Neuronal stem cell (in vitro differentiated cells): ENCODE measurements at regions not wholly inside any gene's neighbourhood (a gene's known extent, or its start where the extent isn't known, plus 50 kb on each side); places are given as distances from the start of the nearest gene placed in this dataset.

Experiments used
- DNase-seq: peaks from one replicate; pipeline ENCODE4 v3.0.0-alpha.2; 2013; ENCODE audit warnings: low spot score
- H2AFZ ChIP-seq: one replicate; pipeline ENCODE4 v1.6.1; 2013; ENCODE audit warnings: mild to moderate bottlenecking, low read length, inconsistent platforms
- H2AK5ac ChIP-seq: 2 replicates; pipeline ENCODE4 v1.6.1; 2013; ENCODE audit warnings: low read depth, mild to moderate bottlenecking, inconsistent platforms, low read length, moderate library complexity, mixed read lengths
- H2BK120ac ChIP-seq: 2 replicates; pipeline ENCODE4 v1.6.1; 2013; ENCODE audit warnings: low read depth, mild to moderate bottlenecking, inconsistent platforms, low read length, moderate library complexity, mixed read lengths
- H2BK12ac ChIP-seq: one replicate; pipeline ENCODE4 v1.6.1; 2013; ENCODE audit warnings: low read length, inconsistent platforms
- H2BK15ac ChIP-seq: 2 replicates; pipeline ENCODE4 v1.6.1; 2013; ENCODE audit warnings: mild to moderate bottlenecking, low read length, inconsistent platforms, mixed read lengths
- H2BK5ac ChIP-seq: one replicate; pipeline ENCODE4 v1.6.1; 2013; ENCODE audit warnings: inconsistent platforms, mild to moderate bottlenecking, low read length, moderate library complexity
- H3K14ac ChIP-seq: one replicate; pipeline ENCODE4 v1.6.1; 2013; ENCODE audit warnings: low read length, inconsistent platforms
- H3K18ac ChIP-seq: 2 replicates; pipeline ENCODE4 v1.6.1; 2013; ENCODE audit warnings: low read length, inconsistent platforms
- H3K23ac ChIP-seq: 2 replicates; pipeline ENCODE4 v1.6.1; 2013; ENCODE audit warnings: low read depth, mild to moderate bottlenecking, mixed read lengths, low read length, inconsistent platforms; ENCODE audit not compliant: poor library complexity
- H3K27ac ChIP-seq: replicated peaks from 3 replicates; pipeline ENCODE4 v1.5.1; 2013; ENCODE audit warnings: low read length, inconsistent platforms
- H3K27me3 ChIP-seq, 3 experiments: 2 replicates each; pipeline ENCODE4 v1.6.1; 2013; ENCODE audit warnings: low read length in 3 of 3, mild to moderate bottlenecking in 2 of 3, inconsistent platforms in 1 of 3, low read depth in 1 of 3, mixed read lengths in 1 of 3, moderate library complexity in 1 of 3; ENCODE audit not compliant: control insufficient read depth in 3 of 3, insufficient read depth in 3 of 3
- H3K36me3 ChIP-seq, 2 donors: replicated peaks in 1 of 2; 2 replicates each; pipeline ENCODE4 v1.6.1; 2013; ENCODE audit warnings: low read length in 2 of 2; ENCODE audit not compliant: control insufficient read depth in 2 of 2, insufficient read depth in 2 of 2
- H3K4ac ChIP-seq: 2 replicates; pipeline ENCODE4 v1.6.1; 2013; ENCODE audit warnings: inconsistent platforms, mild to moderate bottlenecking, low read length, moderate library complexity
- H3K4me1 ChIP-seq, 2 donors: 1 replicate in 1 of 2; 2 replicates in 1 of 2; pipeline ENCODE4 v1.6.1; 2013; ENCODE audit warnings: low read length in 2 of 2, low read depth in 1 of 2; ENCODE audit not compliant: control insufficient read depth in 2 of 2, insufficient read depth in 1 of 2
- H3K4me2 ChIP-seq: one replicate; pipeline ENCODE4 v1.6.1; 2013; ENCODE audit warnings: mild to moderate bottlenecking, low read length, inconsistent platforms; ENCODE audit not compliant: insufficient read depth, poor library complexity, severe bottlenecking
- H3K4me3 ChIP-seq, 2 donors: 2 replicates each; pipeline ENCODE4 v1.5.1; 2013; ENCODE audit warnings: low read length in 2 of 2, mild to moderate bottlenecking in 2 of 2, inconsistent platforms in 1 of 2, moderate library complexity in 1 of 2
- H3K79me1 ChIP-seq: one replicate; pipeline ENCODE4 v1.6.1; 2013; ENCODE audit warnings: low read depth, mild to moderate bottlenecking, inconsistent platforms, low read length, moderate library complexity
- H3K9ac ChIP-seq: one replicate; pipeline ENCODE4 v1.6.1; 2013; ENCODE audit warnings: mild to moderate bottlenecking, low read depth, low read length, inconsistent platforms; ENCODE audit not compliant: poor library complexity
- H3K9me3 ChIP-seq, 2 donors: replicated peaks in 1 of 2; 2 replicates each; pipeline versions ENCODE3 to v1.6.1; 2013; ENCODE audit warnings: low read length in 2 of 2, mild to moderate bottlenecking in 2 of 2, inconsistent platforms in 1 of 2, low read depth in 1 of 2, mixed read lengths in 1 of 2, moderate library complexity in 1 of 2; ENCODE audit not compliant: control insufficient read depth in 2 of 2, insufficient read depth in 1 of 2
- H4K8ac ChIP-seq: one replicate; pipeline ENCODE4 v1.6.1; 2013; ENCODE audit warnings: low read depth, mild to moderate bottlenecking, inconsistent platforms, low read length, moderate library complexity
- H4K91ac ChIP-seq: one replicate; pipeline ENCODE4 v1.6.1; 2013; ENCODE audit warnings: low read length, low read depth, mild to moderate bottlenecking, inconsistent platforms; ENCODE audit not compliant: poor library complexity
- WGBS, 2 donors: extraction: QIAGEN DNeasy Blood & Tissue Kit; methylation state at CpG; one replicate each; pipeline ENCODE4 v1.1.7; 2013; ENCODE audit warnings: missing lambda C conversion rate in 2 of 2, mixed read lengths in 1 of 2; ENCODE audit not compliant: insufficient read length in 2 of 2, insufficient replicate concordance in 1 of 2; ENCODE audit errors: extremely low coverage in 2 of 2; 5-methylcytosine and 5-hydroxymethylcytosine counted together

GRCh38 chr7:46488607-46489006 lies 567.5 kb upstream of the IGFBP3 start:
- DNase-seq: no peak
- Histone ChIP-seq H2AK5ac (no peak overlapping the region), H3K4me1 (no peaks in the 10 kb centered on the region), H2BK5ac (no peak overlapping the region), H3K27me3 (no peaks in the 10 kb centered on the region), H3K4me2 (no peak overlapping the region), H3K23ac (no peak overlapping the region), H4K8ac (no peak overlapping the region), H3K18ac (no peak overlapping the region), H2BK15ac (no peak overlapping the region), H4K91ac (no peak overlapping the region), H3K9me3 (no peaks in the 10 kb centered on the region), H3K36me3 (no peaks in the 10 kb centered on the region), H3K79me1 (no peaks in the 10 kb centered on the region), H3K4me3 (no peak overlapping the region), H2BK12ac (no peak overlapping the region), H3K27ac (no peak overlapping the region), H2BK120ac (no peak overlapping the region), H3K4ac (no peak overlapping the region), H2AFZ (no peak overlapping the region), H3K14ac (no peak overlapping the region), H3K9ac (no peak overlapping the region)
- WGBS, 2 donors: no CpG with 5 or more reads among the region's 2 CpGs

GRCh38 chr7:46486256-46487206 lies 565.5 kb upstream of the IGFBP3 start:
- no peaks in the 10 kb centered on the region for H3K36me3 ChIP-seq
- H4K91ac ChIP-seq: no peak overlapping the region
- no CpG with 5 or more reads among the region's 5 CpGs for WGBS, 2 donors
- H3K4me1 ChIP-seq: no peaks in the 10 kb centered on the region
- H3K23ac ChIP-seq: no peak overlapping the region
- no peak overlapping the region for H3K4me3 ChIP-seq
- H3K18ac ChIP-seq: no peak overlapping the region
- no peak overlapping the region for H2BK12ac ChIP-seq
- H3K4me2 ChIP-seq: no peak overlapping the region
- H3K27me3 ChIP-seq: no peaks in the 10 kb centered on the region
- H2BK15ac ChIP-seq: no peak overlapping the region
- H2AK5ac ChIP-seq: no peak overlapping the region
- H4K8ac ChIP-seq: no peak overlapping the region
- H2BK5ac ChIP-seq: no peak overlapping the region
- H3K4ac ChIP-seq: no peak overlapping the region
- no peaks in the 10 kb centered on the region for H3K79me1 ChIP-seq
- H3K27ac ChIP-seq: no peak overlapping the region
- no peak overlapping the region for H2BK120ac ChIP-seq
- no peak for DNase-seq
- H2AFZ ChIP-seq: no peak overlapping the region
- H3K9me3 ChIP-seq: no peaks in the 10 kb centered on the region
- no peak overlapping the region for H3K9ac ChIP-seq
- no peak overlapping the region for H3K14ac ChIP-seq

GRCh38 chr7:46485481-46486065 lies 564.5 kb upstream of the IGFBP3 start:
- Histone ChIP-seq H2BK120ac (no peak overlapping the region), H3K9me3 (no peaks in the 10 kb centered on the region), H2BK5ac (no peak overlapping the region), H3K27me3 (no peaks in the 10 kb centered on the region), H3K79me1 (no peaks in the 10 kb centered on the region), H3K23ac (no peak overlapping the region), H2AFZ (no peak overlapping the region), H4K8ac (no peak overlapping the region), H2BK15ac (no peak overlapping the region), H4K91ac (no peak overlapping the region), H3K4me3 (no peak overlapping the region), H3K36me3 (no peaks in the 10 kb centered on the region), H2AK5ac (no peak overlapping the region), H3K4me2 (no peak overlapping the region), H3K4me1 (no peaks in the 10 kb centered on the region), H2BK12ac (no peak overlapping the region), H3K14ac (no peak overlapping the region), H3K27ac (no peak overlapping the region), H3K18ac (no peak overlapping the region), H3K4ac (no peak overlapping the region), H3K9ac (no peak overlapping the region)
- WGBS, 2 donors: no CpG with 5 or more reads among the region's 3 CpGs
- DNase-seq: no peak

- Histone ChIP-seq H3K27ac (no peak overlapping the region), H3K9me3 (no peaks in the 10 kb centered on the region), H3K4me3 (no peak overlapping the region)
Measured at GRCh38 chr7:46484906-46485305, 563.8 kb upstream of the IGFBP3 start.

More at GRCh38 chr7:46484906-46485305, 563.8 kb upstream of the IGFBP3 start:
- Histone ChIP-seq H4K8ac (no peak overlapping the region), H3K36me3 (no peaks in the 10 kb centered on the region), H3K27me3 (no peaks in the 10 kb centered on the region), H2BK12ac (no peak overlapping the region), H3K23ac (no peak overlapping the region), H2BK15ac (no peak overlapping the region), H3K4ac (no peak overlapping the region), H2AFZ (no peak overlapping the region), H3K9ac (no peak overlapping the region), H3K18ac (no peak overlapping the region), H3K79me1 (no peaks in the 10 kb centered on the region), H3K4me2 (no peak overlapping the region), H2BK5ac (no peak overlapping the region), H4K91ac (no peak overlapping the region), H2BK120ac (no peak overlapping the region), H3K4me1 (no peaks in the 10 kb centered on the region), H3K14ac (no peak overlapping the region), H2AK5ac (no peak overlapping the region)
- WGBS, 2 donors: no CpG with 5 or more reads among the region's 3 CpGs
- DNase-seq: no peak
